Mesendoderm (in vitro differentiated cells): ENCODE measurements at regions not wholly inside any gene's neighbourhood (a gene's known extent, or its start where the extent isn't known, plus 50 kb on each side); places are given as distances from the start of the nearest gene placed in this dataset.

Experiments used
- DNase-seq: peaks from one replicate; pipeline ENCODE4 v3.0.0; 2013
- H2AK5ac ChIP-seq: 2 replicates; pipeline ENCODE4 v1.6.1; 2013; ENCODE audit warnings: low read length, inconsistent platforms
- H2BK120ac ChIP-seq: 2 replicates; pipeline ENCODE4 v1.6.1; 2013; ENCODE audit warnings: low read depth, mild to moderate bottlenecking, low read length, moderate library complexity, mixed read lengths
- H2BK15ac ChIP-seq: replicated peaks from 2 replicates; pipeline ENCODE4 v1.6.1; 2013; ENCODE audit warnings: low read depth, mild to moderate bottlenecking, moderate library complexity
- H2BK5ac ChIP-seq: 2 replicates; pipeline ENCODE4 v1.6.1; 2013; ENCODE audit warnings: low read length, inconsistent platforms
- H3K18ac ChIP-seq: 2 replicates; pipeline ENCODE4 v1.6.1; 2013; ENCODE audit warnings: mild to moderate bottlenecking, low read length, mixed read lengths
- H3K23ac ChIP-seq: one replicate; pipeline ENCODE4 v1.6.1; 2013; ENCODE audit warnings: low read length
- H3K27ac ChIP-seq: 2 replicates; pipeline ENCODE4 v1.5.1; 2013; ENCODE audit warnings: low read depth, mild to moderate bottlenecking, inconsistent platforms, low read length, moderate library complexity
- H3K27me3 ChIP-seq: 2 replicates; pipeline ENCODE4 v1.6.1; 2013; ENCODE audit warnings: low read length, control low read depth, mild to moderate bottlenecking, inconsistent platforms; ENCODE audit not compliant: insufficient read depth, poor library complexity
- H3K36me3 ChIP-seq: 2 replicates; pipeline ENCODE4 v1.6.1; 2013; ENCODE audit warnings: low read length, inconsistent platforms; ENCODE audit not compliant: control insufficient read depth, insufficient read depth
- H3K4ac ChIP-seq: one replicate; pipeline ENCODE4 v1.6.1; 2013; ENCODE audit warnings: low read depth, mild to moderate bottlenecking, low read length, moderate library complexity
- H3K4me1 ChIP-seq: 2 replicates; pipeline ENCODE4 v1.6.1; 2013; ENCODE audit warnings: low read depth, low read length, inconsistent platforms; ENCODE audit not compliant: control insufficient read depth
- H3K4me2 ChIP-seq: 2 replicates; pipeline ENCODE4 v1.6.1; 2013; ENCODE audit warnings: low read length
- H3K4me3 ChIP-seq: 2 replicates; pipeline ENCODE4 v1.5.1; 2013; ENCODE audit warnings: mild to moderate bottlenecking, low read length
- H3K56ac ChIP-seq: one replicate; pipeline ENCODE4 v1.6.1; 2013; ENCODE audit warnings: low read length
- H3K79me1 ChIP-seq: 2 replicates; pipeline ENCODE4 v1.6.1; 2013; ENCODE audit warnings: low read length, inconsistent platforms
- H3K79me2 ChIP-seq: 2 replicates; pipeline ENCODE4 v1.6.1; 2013; ENCODE audit warnings: mild to moderate bottlenecking, low read length; ENCODE audit not compliant: control insufficient read depth, insufficient read depth
- H3K9ac ChIP-seq: 2 replicates; pipeline ENCODE4 v1.6.1; 2013; ENCODE audit warnings: low read length, inconsistent platforms
- H4K5ac ChIP-seq: one replicate; pipeline ENCODE4 v1.6.1; 2013; ENCODE audit warnings: low read length
- H4K8ac ChIP-seq: one replicate; pipeline ENCODE4 v1.6.1; 2013; ENCODE audit warnings: low read depth, mild to moderate bottlenecking, control low read depth, low read length, moderate library complexity
- WGBS: extraction: QIAGEN DNeasy Blood & Tissue Kit; methylation state at CpG from one replicate; pipeline ENCODE4 v1.1.7; 2013; ENCODE audit warnings: low lambda C conversion rate, missing lambda C conversion rate; ENCODE audit not compliant: insufficient coverage; ENCODE audit errors: extremely low coverage; 5-methylcytosine and 5-hydroxymethylcytosine counted together

- Histone ChIP-seq H3K79me1 (no peaks in the 10 kb centered on the region), H3K27ac (no peak overlapping the region), H3K4me1 (peaks cover 2% of the 10 kb centered on the region), H2BK15ac (no peak overlapping the region), H3K4ac (no peak overlapping the region), H4K8ac (no peak overlapping the region), H3K27me3 (no peaks in the 10 kb centered on the region), H2BK5ac (no peak overlapping the region), H3K4me2 (no peak overlapping the region), H3K23ac (no peak overlapping the region), H4K5ac (no peak overlapping the region), H2BK120ac (no peak overlapping the region), H3K36me3 (no peaks in the 10 kb centered on the region), H3K56ac (no peak overlapping the region), H3K4me3 (no peak overlapping the region), H2AK5ac (no peak overlapping the region), H3K18ac (no peak overlapping the region), H3K9ac (no peak overlapping the region), H3K79me2 (no peaks in the 10 kb centered on the region)
- DNase-seq = no peak
- WGBS = no CpG with 5 or more reads among the region's 32 CpGs
Measured at GRCh38 chr13:27014406-27015359, 156.9 kb downstream of the USP12 start.

GRCh38 chr13:27012482-27013197 is 159.0 kb downstream of the USP12 start:
- H4K5ac ChIP-seq = no peak overlapping the region
- H4K8ac ChIP-seq = no peak overlapping the region
- no peak overlapping the region for H3K4ac ChIP-seq
- no peaks in the 10 kb centered on the region for H3K36me3 ChIP-seq
- H2BK5ac ChIP-seq = no peak overlapping the region
- no peaks in the 10 kb centered on the region for H3K79me2 ChIP-seq
- no peak overlapping the region for H3K4me2 ChIP-seq
- H3K9ac ChIP-seq = no peak overlapping the region
- H3K79me1 ChIP-seq = no peaks in the 10 kb centered on the region
- H3K4me3 ChIP-seq = no peak overlapping the region
- no peak overlapping the region for H2BK15ac ChIP-seq
- no peak overlapping the region for H3K56ac ChIP-seq
- H3K18ac ChIP-seq = no peak overlapping the region
- H3K23ac ChIP-seq = no peak overlapping the region
- H3K27ac ChIP-seq = no peak overlapping the region
- no peak overlapping the region for H2BK120ac ChIP-seq
- no peak overlapping the region for H2AK5ac ChIP-seq
- no peak for DNase-seq
- H3K27me3 ChIP-seq = no peaks in the 10 kb centered on the region
- no peaks in the 10 kb centered on the region for H3K4me1 ChIP-seq
- no CpG with 5 or more reads among the region's 7 CpGs for WGBS

- Histone ChIP-seq H3K9ac (no peak overlapping the region), H3K27me3 (no peaks in the 10 kb centered on the region), H3K36me3 (no peaks in the 10 kb centered on the region), H2BK15ac (no peak overlapping the region), H3K4me2 (no peak overlapping the region), H2AK5ac (no peak overlapping the region), H2BK120ac (no peak overlapping the region), H3K23ac (no peak overlapping the region), H3K4me3 (no peak overlapping the region), H3K79me1 (no peaks in the 10 kb centered on the region), H3K27ac (no peak overlapping the region), H4K8ac (no peak overlapping the region), H2BK5ac (no peak overlapping the region), H3K4me1 (peaks cover 5% of the 10 kb centered on the region), H3K4ac (no peak overlapping the region), H3K79me2 (no peaks in the 10 kb centered on the region), H3K18ac (no peak overlapping the region), H4K5ac (no peak overlapping the region), H3K56ac (no peak overlapping the region)
- no CpG with 5 or more reads among the region's 5 CpGs for WGBS
- DNase-seq = no peak
Measured at GRCh38 chr13:27011661-27012060, 159.9 kb downstream of the USP12 start.

- no peak overlapping the region for H3K18ac ChIP-seq
- H3K9ac ChIP-seq = no peak overlapping the region
- H3K4me1 ChIP-seq = peaks cover 7% of the 10 kb centered on the region
- H4K5ac ChIP-seq = no peak overlapping the region
- no peaks in the 10 kb centered on the region for H3K79me2 ChIP-seq
- no peak overlapping the region for H3K27ac ChIP-seq
- H3K4ac ChIP-seq = no peak overlapping the region
- H2BK5ac ChIP-seq = no peak overlapping the region
- WGBS = no CpG with 5 or more reads among the region's 3 CpGs
- no peaks in the 10 kb centered on the region for H3K27me3 ChIP-seq
- H3K4me2 ChIP-seq = no peak overlapping the region
- no peaks in the 10 kb centered on the region for H3K36me3 ChIP-seq
- H3K56ac ChIP-seq = no peak overlapping the region
- no peak for DNase-seq
- no peak overlapping the region for H2AK5ac ChIP-seq
- no peak overlapping the region for H2BK15ac ChIP-seq
- H3K79me1 ChIP-seq = no peaks in the 10 kb centered on the region
- no peak overlapping the region for H4K8ac ChIP-seq
- H3K4me3 ChIP-seq = no peak overlapping the region
- H2BK120ac ChIP-seq = no peak overlapping the region
- no peak overlapping the region for H3K23ac ChIP-seq
Measured at GRCh38 chr13:27008733-27009132, 162.9 kb downstream of the USP12 start.

- Histone ChIP-seq H3K36me3 (no peaks in the 10 kb centered on the region), H2BK120ac (no peak overlapping the region), H2AK5ac (no peak overlapping the region), H2BK15ac (no peak overlapping the region), H4K5ac (no peak overlapping the region), H4K8ac (no peak overlapping the region), H3K9ac (no peak overlapping the region), H3K27ac (no peak overlapping the region), H3K56ac (peak overlapping the region; percentile 34), H3K4me2 (no peak overlapping the region), H3K23ac (no peak overlapping the region), H3K4me1 (peaks cover 7% of the 10 kb centered on the region), H3K4me3 (no peak overlapping the region), H3K79me1 (no peaks in the 10 kb centered on the region), H3K18ac (no peak overlapping the region), H3K79me2 (no peaks in the 10 kb centered on the region), H3K27me3 (no peaks in the 10 kb centered on the region), H3K4ac (no peak overlapping the region), H2BK5ac (no peak overlapping the region)
- DNase-seq = no peak
- WGBS = no CpG with 5 or more reads among the region's 12 CpGs
Measured at GRCh38 chr13:27007166-27007565, 164.4 kb downstream of the USP12 start.
